Mucosa of descending colon (tissue), 3 donors: ENCODE measurements at regions not wholly inside any gene's neighbourhood (a gene's known extent, or its start where the extent isn't known, plus 50 kb on each side); places are given as distances from the start of the nearest gene placed in this dataset.
A peak's percentile ranks its signal among the peaks of the same experiment; 100 is the strongest.

Experiments used
- ATAC-seq: fragments of 200-7000 bp; cut with Tn5 transposase; one replicate; pipeline ENCODE4 v1.9.1; 2020; ENCODE audit warnings: mild to moderate bottlenecking, moderate library complexity
- DNase-seq, 3 donors: peaks; one replicate each; pipeline ENCODE4 v3.0.0-alpha.2; 2020
- H3K36me3 ChIP-seq: fragments of 200-600 bp; one replicate; pipeline ENCODE4 v1.8.0; 2021; ENCODE audit warnings: low read depth, mild to moderate bottlenecking
- H3K4me1 ChIP-seq: fragments of 200-600 bp; one replicate; pipeline ENCODE4 v1.8.0; 2021; ENCODE audit warnings: low read depth, mild to moderate bottlenecking
- H3K4me3 ChIP-seq: fragments of 200-600 bp; one replicate; pipeline ENCODE4 v1.8.0; 2021; ENCODE audit warnings: mild to moderate bottlenecking
- H3K9me3 ChIP-seq: fragments of 200-600 bp; one replicate; pipeline ENCODE4 v1.8.0; 2021; ENCODE audit warnings: mild to moderate bottlenecking
- CTCF ChIP-seq: fragments of 200-600 bp; IDR thresholded peaks from one replicate; pipeline ENCODE4 v1.8.0; 2022; ENCODE audit warnings: antibody characterized with exemption, mild to moderate bottlenecking
- intact Hi-C, 2 donors: fragments of 100-400 bp; cut with DNase I in 1 of 2; cut with micrococcal nuclease in 1 of 2; formaldehyde crosslinking; loops; one replicate each; pipeline versions ENCODE4 v1.11.0 to v1.11.1; 2022; cut with DNase I, micrococcal nuclease
- donor health status: DM: no; HTN: no; CAD: no; lungs with moderate emphysema.
- donor health status: DM: no; HTN: no; CAD: no.
- donor health status: DM: no; HTN: yes; CAD: no.

GRCh38 chr13:109650861-109651260 lies 135.5 kb downstream of the IRS2 start:
- no peak for TF ChIP-seq CTCF
- intact Hi-C loops = no loop called here
- no peaks in the 10 kb centered on the region for H3K4me1 ChIP-seq
- DNase-seq (no peak), ATAC-seq (no peak)
- H3K9me3 ChIP-seq = no peaks in the 10 kb centered on the region
- no peaks in the 10 kb centered on the region for H3K36me3 ChIP-seq
- no peak overlapping the region for H3K4me3 ChIP-seq

- DNase-seq (no peak), ATAC-seq (peak; percentile 41)
- H3K9me3 ChIP-seq = no peaks in the 10 kb centered on the region
- intact Hi-C loops = no loop called here
- H3K4me3 ChIP-seq = no peak overlapping the region
- no peak for TF ChIP-seq CTCF
- H3K4me1 ChIP-seq = no peaks in the 10 kb centered on the region
- H3K36me3 ChIP-seq = no peaks in the 10 kb centered on the region
Measured at GRCh38 chr13:109649713-109650112, 136.7 kb downstream of the IRS2 start.

- intact Hi-C loops = no loop called here
- no peaks in the 10 kb centered on the region for H3K9me3 ChIP-seq
- DNase-seq (no peak), ATAC-seq (no peak)
- H3K4me1 ChIP-seq = no peaks in the 10 kb centered on the region
- no peak overlapping the region for H3K4me3 ChIP-seq
- no peak for TF ChIP-seq CTCF
- H3K36me3 ChIP-seq = no peaks in the 10 kb centered on the region
Measured at GRCh38 chr13:109647699-109648098, 138.7 kb downstream of the IRS2 start.

- no peak for TF ChIP-seq CTCF
- H3K4me1 ChIP-seq = no peaks in the 10 kb centered on the region
- H3K9me3 ChIP-seq = no peaks in the 10 kb centered on the region
- ATAC-seq (no peak), DNase-seq (no peak)
- no peaks in the 10 kb centered on the region for H3K36me3 ChIP-seq
- H3K4me3 ChIP-seq = no peak overlapping the region
- intact Hi-C loops = no loop called here
Measured at GRCh38 chr13:109647053-109647452, 139.3 kb downstream of the IRS2 start.

- no peak for DNase-seq
Measured at GRCh38 chr13:109646423-109646822, 140.0 kb downstream of the IRS2 start.

More at GRCh38 chr13:109646423-109646822, 140.0 kb downstream of the IRS2 start:
- no peaks in the 10 kb centered on the region for H3K9me3 ChIP-seq
- no peak overlapping the region for H3K4me3 ChIP-seq
- no peak for ATAC-seq
- intact Hi-C loops = no loop called here
- H3K36me3 ChIP-seq = no peaks in the 10 kb centered on the region
- TF ChIP-seq CTCF = no peak
- no peaks in the 10 kb centered on the region for H3K4me1 ChIP-seq
